ENCODE measurements at regions not wholly inside any gene's neighbourhood (a gene's known extent, or its start where the extent isn't known, plus 50 kb on each side); places are given as distances from the start of the nearest gene placed in this dataset.
"Not testable (repeated sequence)": the region's sequence is repeated elsewhere in the genome, so short reads cannot be mapped to it uniquely, and the experiment has no call there.

DNA sequence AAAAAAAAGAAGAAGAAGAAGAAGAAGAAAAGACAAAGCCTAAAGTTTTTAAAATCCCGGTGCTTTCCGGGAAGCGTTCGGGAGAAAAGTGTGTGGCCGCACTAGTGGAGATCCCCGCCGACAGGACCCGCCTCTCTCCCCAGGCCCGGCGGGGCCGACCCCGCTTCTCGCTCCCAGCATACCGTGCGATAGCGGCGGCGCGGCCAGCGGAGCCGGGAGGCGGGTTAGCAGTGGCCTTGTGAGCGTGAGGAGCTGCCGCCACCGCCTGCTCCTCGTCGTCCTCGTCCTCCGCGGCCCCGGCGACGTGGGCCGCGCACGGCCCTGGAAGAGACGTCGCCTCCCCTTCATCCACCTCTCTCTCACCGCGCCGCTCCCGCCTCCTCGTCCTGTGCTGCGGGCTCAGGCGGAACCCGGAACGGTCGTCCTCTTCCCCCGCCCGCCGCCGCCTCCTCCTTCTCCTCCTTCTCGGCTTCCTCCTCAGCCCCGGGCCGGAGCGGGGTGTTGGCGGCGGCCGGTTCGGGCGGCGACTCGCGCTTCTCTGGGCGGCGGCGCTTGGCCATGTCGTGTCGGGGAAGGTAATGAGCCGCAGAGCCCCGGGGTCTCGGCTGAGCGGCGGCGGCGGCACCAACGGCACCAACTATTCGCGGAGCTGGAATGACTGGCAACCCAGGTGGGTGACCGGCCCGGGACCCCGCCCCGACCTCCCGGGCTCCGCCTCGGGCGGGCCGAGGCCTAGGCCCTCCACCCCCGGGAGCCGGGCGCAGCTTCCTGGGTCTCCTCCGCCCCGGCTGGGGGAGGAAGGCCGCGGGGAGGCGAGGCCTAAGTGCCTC, 62.6 kb upstream of the CDR2 start:
- peak; percentile 56 to 75 for DNase-seq

DNA sequence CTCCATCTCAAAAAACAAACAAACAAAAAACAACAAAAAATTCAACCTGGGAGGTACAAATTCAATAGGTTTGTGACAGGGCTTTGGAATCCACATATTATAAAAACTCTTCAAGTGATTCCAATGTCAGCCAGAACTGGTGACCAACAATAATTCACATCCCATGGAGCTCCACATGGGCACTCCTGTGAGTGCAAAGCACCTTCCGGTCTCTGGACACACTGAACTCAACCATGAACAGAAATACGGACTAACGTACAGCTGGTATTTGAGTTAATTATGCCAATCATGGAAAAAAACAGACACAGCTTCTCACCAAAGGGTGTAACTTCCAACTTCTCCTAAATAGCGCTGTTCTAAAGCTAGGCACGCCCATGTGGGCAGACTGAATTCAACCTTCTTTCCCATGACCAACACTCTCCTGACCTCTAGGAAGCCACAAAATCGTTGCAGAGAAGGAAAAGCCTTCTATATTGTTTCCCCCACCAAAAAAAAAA, 62.0 kb upstream of the CDR2 start:
- not testable (repeated sequence) for DNase-seq

DNA sequence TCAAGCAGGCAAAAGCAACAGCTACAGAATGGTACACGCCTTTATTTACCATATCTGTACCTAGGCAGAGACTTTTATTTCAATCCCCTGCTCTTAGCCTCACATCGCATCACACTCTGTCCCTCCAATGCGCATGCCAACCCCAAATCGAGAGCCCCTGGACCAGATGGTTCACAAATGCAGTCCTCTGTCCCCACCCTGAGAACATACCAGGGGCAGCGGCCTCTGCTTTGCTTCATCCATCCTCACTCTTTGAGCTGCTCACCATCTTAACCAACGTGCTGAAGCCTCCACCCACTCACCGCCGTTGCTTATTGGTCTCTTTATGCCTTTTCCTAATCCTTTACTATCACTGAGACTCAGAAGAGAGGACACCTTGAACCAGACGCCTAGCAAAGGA, 56.9 kb upstream of the CDR2 start:
- not testable (repeated sequence) for DNase-seq

DNA sequence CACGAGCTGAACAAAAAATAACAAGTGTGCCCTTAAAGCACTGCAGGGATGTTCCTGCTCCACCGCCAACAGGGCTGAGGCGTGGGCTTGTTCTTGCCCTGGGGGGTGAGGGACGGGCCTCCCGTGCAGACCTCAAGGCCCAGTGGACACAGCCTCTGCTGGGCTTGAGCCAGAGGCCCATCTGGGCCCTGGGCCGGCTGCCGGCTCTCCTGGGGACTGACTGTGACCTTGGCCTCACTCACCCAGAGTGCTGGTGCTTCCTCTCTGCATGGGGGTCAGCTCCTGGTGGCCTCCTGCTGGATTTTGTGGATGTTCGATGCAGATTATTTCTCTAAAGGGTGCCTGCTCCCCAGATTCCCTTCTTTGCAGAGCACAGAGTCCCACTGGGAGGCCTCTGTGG, 54.2 kb upstream of the CDR2 start:
- DNase-seq = no peak

DNA sequence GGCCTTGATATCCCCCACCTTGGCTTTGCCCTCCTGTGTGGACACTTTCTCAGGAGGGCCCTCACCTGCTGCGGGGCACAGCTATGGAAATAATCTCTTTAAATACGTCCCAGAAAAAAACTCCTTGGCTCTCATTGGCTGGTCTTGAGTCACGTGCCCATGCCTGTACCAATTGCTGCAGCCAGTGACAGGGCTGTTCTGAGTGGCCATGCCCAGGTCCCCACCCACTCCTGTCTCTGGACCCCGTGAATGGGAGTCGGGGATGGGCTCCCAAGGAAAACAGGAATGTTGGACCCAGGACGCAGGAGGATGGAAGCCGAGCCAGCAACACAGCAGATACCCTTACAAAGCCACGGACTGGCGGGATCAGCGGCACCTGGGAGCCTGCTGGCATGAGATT, 53.1 kb upstream of the CDR2 start:
- DNase-seq = no peak

DNA sequence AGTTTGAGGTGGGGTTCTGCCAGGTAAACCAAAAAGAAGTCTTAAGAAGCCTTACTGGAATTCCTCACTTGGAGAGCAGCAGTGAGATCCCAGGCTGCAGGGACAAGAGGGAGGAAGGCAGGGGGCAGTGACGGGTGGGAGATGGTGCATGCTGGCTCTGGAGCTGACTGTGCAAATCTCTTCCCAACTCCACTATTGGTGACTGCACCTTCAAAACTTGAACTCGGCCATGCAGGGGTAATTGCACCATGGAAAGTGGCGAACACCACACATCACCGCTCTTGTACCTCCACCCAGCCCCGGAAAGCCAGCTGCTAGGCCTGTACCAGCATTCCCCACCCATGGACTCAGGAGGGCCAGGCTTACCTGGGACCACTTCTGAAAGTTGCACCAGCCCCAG, 51.4 kb upstream of the CDR2 start:
- no peak for DNase-seq

DNA sequence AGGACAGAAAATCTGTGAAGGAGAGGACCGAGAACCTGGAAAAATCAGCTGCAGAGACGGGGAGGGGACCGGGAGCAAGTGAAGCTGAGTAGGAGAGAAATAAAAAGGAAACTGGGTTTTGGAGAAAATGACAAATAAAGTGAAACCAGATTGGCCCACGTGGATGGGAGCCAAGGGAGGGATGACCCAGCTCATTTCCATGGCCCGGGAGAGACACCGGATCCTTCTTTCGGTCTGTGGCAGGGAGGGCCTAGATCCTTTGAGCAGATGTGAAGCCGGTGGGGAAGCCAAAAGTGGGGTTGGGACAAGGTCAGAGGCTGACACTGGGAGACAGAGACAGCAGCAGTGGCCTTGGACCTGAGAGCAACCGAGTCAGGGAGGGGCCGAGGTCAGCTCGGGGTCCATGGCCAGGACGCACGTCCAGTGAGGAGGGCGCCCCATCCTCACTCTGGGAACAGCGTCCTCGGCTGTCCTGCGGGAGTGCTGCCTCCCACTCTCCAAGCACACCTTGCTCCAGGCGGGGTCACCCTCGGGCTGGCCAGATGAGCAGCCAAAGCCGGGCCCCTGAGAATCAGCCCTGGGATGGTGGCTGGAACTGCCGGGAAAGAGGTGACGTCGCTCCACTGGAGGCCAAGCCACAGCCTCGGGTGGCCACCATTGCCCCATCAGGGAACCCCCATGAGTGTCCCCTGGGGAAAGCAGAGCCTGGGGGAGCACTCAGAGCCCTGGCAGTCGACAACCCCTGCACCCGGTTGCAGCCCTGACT, 50.8 kb upstream of the CDR2 start:
- DNase-seq = no peak

DNA sequence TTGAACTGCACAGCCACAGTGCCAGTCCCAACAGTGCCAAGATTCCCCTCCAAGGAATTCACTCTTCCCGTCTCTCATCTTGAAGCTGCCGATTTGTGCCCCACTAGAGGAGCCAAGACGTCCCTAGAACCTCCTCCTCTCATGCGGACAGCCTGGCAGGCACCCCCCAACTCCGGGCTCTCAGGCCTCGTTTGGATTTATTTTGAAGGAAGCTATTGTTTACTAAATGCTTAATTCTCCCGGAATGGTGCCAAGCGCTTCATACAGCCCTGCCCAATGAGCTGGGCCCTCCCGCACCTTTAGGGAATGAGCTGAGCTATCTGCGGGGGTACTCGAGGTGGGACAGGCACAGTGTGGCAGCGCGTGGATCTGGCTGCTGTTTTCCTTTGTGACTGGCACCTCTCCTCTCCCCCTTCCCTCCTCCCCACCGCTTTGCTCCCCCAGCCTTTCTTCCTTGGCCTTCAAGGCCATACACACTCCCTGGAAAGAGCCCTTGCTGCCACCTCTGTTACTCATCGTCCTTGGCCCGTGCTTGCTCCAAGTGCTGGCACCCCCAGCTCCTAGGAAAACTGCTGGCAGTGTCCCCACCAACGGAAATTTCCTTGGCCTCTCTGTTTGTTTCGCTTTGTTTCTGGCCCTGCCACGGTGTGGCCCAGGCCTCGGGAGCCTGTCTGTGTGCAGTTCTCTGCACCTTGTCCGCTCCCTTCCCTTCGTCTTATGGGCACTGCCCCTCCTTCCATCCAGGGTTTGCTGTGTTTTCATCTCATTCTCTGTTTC, 49.9 kb upstream of the CDR2 start:
- DNase-seq = no peak
